DOHH2 (cell line): ENCODE measurements at regions not wholly inside any gene's neighbourhood (a gene's known extent, or its start where the extent isn't known, plus 50 kb on each side); places are given as distances from the start of the nearest gene placed in this dataset.

Experiments
- H3F3A ChIP-seq: fragments of 200-600 bp; sonication (generic), shearing (Covaris generic); 2 replicates; pipeline ENCODE4 v1.6.0; 2016; ENCODE audit warnings: antibody characterized with exemption, mild to moderate bottlenecking; ENCODE audit not compliant: control insufficient read depth, insufficient read depth
- H3K27ac ChIP-seq: fragments of 200-600 bp; sonication (generic); 2 replicates; pipeline ENCODE4 v1.5.1; 2014; ENCODE audit warnings: low read depth, mild to moderate bottlenecking, low read length, moderate library complexity
- H3K27me3 ChIP-seq: fragments of 200-600 bp; sonication (generic); 2 replicates; pipeline ENCODE4 v1.6.1; 2014; ENCODE audit warnings: mild to moderate bottlenecking, low read length, mixed read lengths; ENCODE audit not compliant: control insufficient read depth
- H3K36me3 ChIP-seq: fragments of 200-600 bp; sonication (generic); 2 replicates; pipeline ENCODE4 v1.6.1; 2014; ENCODE audit warnings: mild to moderate bottlenecking, low read length, moderate library complexity, mixed read lengths; ENCODE audit not compliant: control insufficient read depth
- H3K4me1 ChIP-seq: fragments of 200-600 bp; sonication (generic); 2 replicates; pipeline ENCODE4 v1.6.1; 2014; ENCODE audit warnings: mild to moderate bottlenecking, low read length, mixed read lengths; ENCODE audit not compliant: control insufficient read depth
- H3K4me2 ChIP-seq: fragments of 200-600 bp; sonication (generic); 2 replicates; pipeline ENCODE4 v1.6.0; 2014; ENCODE audit warnings: mild to moderate bottlenecking, low read length, moderate library complexity
- H3K4me3 ChIP-seq: fragments of 200-600 bp; sonication (generic); 2 replicates; pipeline ENCODE4 v1.5.1; 2014; ENCODE audit warnings: mild to moderate bottlenecking, low read length, mixed read lengths
- H3K79me2 ChIP-seq: fragments of 200-600 bp; sonication (generic); 2 replicates; pipeline ENCODE4 v1.6.1; 2014; ENCODE audit warnings: mild to moderate bottlenecking, low read length, mixed read lengths; ENCODE audit not compliant: control insufficient read depth
- H3K9me2 ChIP-seq: fragments of 200-600 bp; sonication (generic); replicated peaks from 2 replicates; pipeline ENCODE4 v1.6.1; 2014; ENCODE audit warnings: mild to moderate bottlenecking, low read length, mixed read lengths; ENCODE audit not compliant: control insufficient read depth
- H3K9me3 ChIP-seq: fragments of 200-600 bp; sonication (generic); 2 replicates; pipeline ENCODE4 v1.6.1; 2014; ENCODE audit warnings: antibody characterized with exemption, low read length, mixed read lengths; ENCODE audit not compliant: control insufficient read depth, insufficient read depth
- H4K20me1 ChIP-seq: fragments of 200-600 bp; sonication (generic); 2 replicates; pipeline ENCODE4 v1.6.0; 2014; ENCODE audit warnings: low read depth, mild to moderate bottlenecking, antibody characterized with exemption, low read length, moderate library complexity; ENCODE audit not compliant: control insufficient read depth, insufficient read depth
- CTCF ChIP-seq: fragments of 200-600 bp; sonication (generic); IDR thresholded peaks from one replicate; pipeline ENCODE4 v1.5.1; 2014; ENCODE audit warnings: antibody characterized with exemption, mild to moderate bottlenecking, low read depth, low read length; ENCODE audit not compliant: poor library complexity, severe bottlenecking
- EZH2phosphoT487 ChIP-seq: fragments of 200-600 bp; sonication (generic); IDR thresholded peaks from 2 replicates; pipeline ENCODE4 v1.6.1; 2017; ENCODE audit warnings: borderline replicate concordance, mild to moderate bottlenecking, antibody characterized with exemption, low read length, moderate library complexity, mixed read lengths

GRCh38 chr7:155222061-155222460 is 75.6 kb upstream of the INSIG1 start:
- no peaks in the 10 kb centered on the region for H3K79me2 ChIP-seq
- H3K27me3 ChIP-seq, result no peaks in the 10 kb centered on the region
- no peaks in the 10 kb centered on the region for H3K9me3 ChIP-seq
- H3K36me3 ChIP-seq, result no peaks in the 10 kb centered on the region
- H3F3A ChIP-seq, result no peaks in the 10 kb centered on the region
- no peak overlapping the region for H3K4me2 ChIP-seq
- no peak overlapping the region for H3K4me3 ChIP-seq
- no peak for TF ChIP-seq EZH2phosphoT487
- no peak for TF ChIP-seq CTCF
- H4K20me1 ChIP-seq, result no peaks in the 10 kb centered on the region
- H3K9me2 ChIP-seq, result no peaks in the 10 kb centered on the region
- H3K4me1 ChIP-seq, result peaks cover 15% of the 10 kb centered on the region
- no peak overlapping the region for H3K27ac ChIP-seq

- H3K79me2 ChIP-seq, result no peaks in the 10 kb centered on the region
- no peaks in the 10 kb centered on the region for H3K27me3 ChIP-seq
- H3K4me1 ChIP-seq, result peaks cover 10% of the 10 kb centered on the region
- no peaks in the 10 kb centered on the region for H3K36me3 ChIP-seq
- no peaks in the 10 kb centered on the region for H3K9me3 ChIP-seq
- H3K27ac ChIP-seq, result no peak overlapping the region
- H3K4me3 ChIP-seq, result no peak overlapping the region
- no peaks in the 10 kb centered on the region for H3K9me2 ChIP-seq
- TF ChIP-seq EZH2phosphoT487 (no peak), CTCF (no peak)
- no peaks in the 10 kb centered on the region for H3F3A ChIP-seq
- no peaks in the 10 kb centered on the region for H4K20me1 ChIP-seq
- H3K4me2 ChIP-seq, result no peak overlapping the region
Observed at GRCh38 chr7:155222573-155222972, 75.1 kb upstream of the INSIG1 start.

GRCh38 chr7:155223021-155223420 is 74.7 kb upstream of the INSIG1 start:
- Histone ChIP-seq H3K9me2 (no peaks in the 10 kb centered on the region), H3K4me1 (peaks cover 6% of the 10 kb centered on the region), H3K27me3 (no peaks in the 10 kb centered on the region), H3K36me3 (no peaks in the 10 kb centered on the region), H3K27ac (no peak overlapping the region), H3K4me2 (no peak overlapping the region), H4K20me1 (no peaks in the 10 kb centered on the region), H3K9me3 (no peaks in the 10 kb centered on the region), H3K4me3 (no peak overlapping the region), H3F3A (no peaks in the 10 kb centered on the region), H3K79me2 (no peaks in the 10 kb centered on the region)
- TF ChIP-seq CTCF (no peak), EZH2phosphoT487 (no peak)

- Histone ChIP-seq H3K27me3 (no peaks in the 10 kb centered on the region), H3K9me2 (no peaks in the 10 kb centered on the region), H3K9me3 (no peaks in the 10 kb centered on the region), H3F3A (no peaks in the 10 kb centered on the region), H3K36me3 (no peaks in the 10 kb centered on the region), H3K4me2 (no peak overlapping the region), H3K4me1 (peaks cover under 1% of the 10 kb centered on the region), H3K4me3 (no peak overlapping the region), H3K27ac (no peak overlapping the region), H3K79me2 (no peaks in the 10 kb centered on the region), H4K20me1 (no peaks in the 10 kb centered on the region)
- TF ChIP-seq EZH2phosphoT487 (no peak), CTCF (no peak)
Observed at GRCh38 chr7:155223503-155223902, 74.2 kb upstream of the INSIG1 start.
